OCI-LY3 (cell line): ENCODE measurements at regions not wholly inside any gene's neighbourhood (a gene's known extent, or its start where the extent isn't known, plus 50 kb on each side); places are given as distances from the start of the nearest gene placed in this dataset.

Experiments
- EZH2phosphoT487 ChIP-seq: fragments of 200-600 bp; shearing (Covaris generic); IDR thresholded peaks from 2 replicates; pipeline ENCODE4 v1.6.1; 2018; ENCODE audit warnings: antibody characterized with exemption, mixed run types, low read depth
- TF ChIP-seq, protein P1 (sequence below): fragments of 200-600, 300-600 bp; sonication (generic); IDR thresholded peaks from 2 replicates; pipeline ENCODE4 v1.5.1; 2014; ENCODE audit warnings: antibody characterized with exemption, low read length, low read depth

DNA sequence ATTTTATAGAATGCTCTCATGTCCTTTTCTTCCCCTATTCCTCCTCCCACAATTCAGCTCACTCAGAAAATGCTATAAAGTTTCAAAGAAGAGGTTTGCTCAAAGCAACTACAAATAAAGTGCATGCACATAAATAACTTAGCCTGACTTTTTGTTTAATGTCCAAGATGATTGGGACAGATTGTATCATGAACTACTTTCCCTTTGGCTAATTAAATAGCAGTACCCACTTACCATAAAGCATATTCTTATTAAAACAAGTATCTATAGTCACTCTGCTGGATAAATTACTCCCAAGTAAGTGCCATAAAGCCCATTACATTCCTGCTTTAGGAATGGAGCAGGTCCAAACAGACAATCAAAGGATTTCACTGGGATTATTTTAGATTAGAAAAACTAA, 576.0 kb downstream of the LMO4 start:
- no peak for TF ChIP-seq EZH2phosphoT487
- TF ChIP-seq, protein P1, sequence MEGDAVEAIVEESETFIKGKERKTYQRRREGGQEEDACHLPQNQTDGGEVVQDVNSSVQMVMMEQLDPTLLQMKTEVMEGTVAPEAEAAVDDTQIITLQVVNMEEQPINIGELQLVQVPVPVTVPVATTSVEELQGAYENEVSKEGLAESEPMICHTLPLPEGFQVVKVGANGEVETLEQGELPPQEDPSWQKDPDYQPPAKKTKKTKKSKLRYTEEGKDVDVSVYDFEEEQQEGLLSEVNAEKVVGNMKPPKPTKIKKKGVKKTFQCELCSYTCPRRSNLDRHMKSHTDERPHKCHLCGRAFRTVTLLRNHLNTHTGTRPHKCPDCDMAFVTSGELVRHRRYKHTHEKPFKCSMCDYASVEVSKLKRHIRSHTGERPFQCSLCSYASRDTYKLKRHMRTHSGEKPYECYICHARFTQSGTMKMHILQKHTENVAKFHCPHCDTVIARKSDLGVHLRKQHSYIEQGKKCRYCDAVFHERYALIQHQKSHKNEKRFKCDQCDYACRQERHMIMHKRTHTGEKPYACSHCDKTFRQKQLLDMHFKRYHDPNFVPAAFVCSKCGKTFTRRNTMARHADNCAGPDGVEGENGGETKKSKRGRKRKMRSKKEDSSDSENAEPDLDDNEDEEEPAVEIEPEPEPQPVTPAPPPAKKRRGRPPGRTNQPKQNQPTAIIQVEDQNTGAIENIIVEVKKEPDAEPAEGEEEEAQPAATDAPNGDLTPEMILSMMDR, result no peak
